SJSA1 (cell line): ENCODE measurements at regions not wholly inside any gene's neighbourhood (a gene's known extent, or its start where the extent isn't known, plus 50 kb on each side); places are given as distances from the start of the nearest gene placed in this dataset.

Source experiments
- DNase-seq, 2 experiments: peaks; one replicate each; pipeline ENCODE4 v3.0.0-alpha.2; 2015 to 2020; ENCODE audit warnings: low spot score in 2 of 2, low read depth in 1 of 2
- H3K27ac ChIP-seq: fragments of 250-450 bp; sonication (Bioruptor Pico); 2 replicates; pipeline ENCODE4 v1.5.1; 2020; ENCODE audit warnings: mild to moderate bottlenecking, moderate library complexity
- H3K27me3 ChIP-seq: fragments of 250-450 bp; sonication (Bioruptor Pico); replicated peaks from 2 replicates; pipeline ENCODE4 v1.5.1; 2020; ENCODE audit warnings: mild to moderate bottlenecking, moderate library complexity
- H3K36me3 ChIP-seq: fragments of 250-450 bp; sonication (Bioruptor Pico); 2 replicates; pipeline ENCODE4 v1.5.1; 2020; ENCODE audit warnings: mild to moderate bottlenecking
- H3K4me1 ChIP-seq: fragments of 250-450 bp; sonication (Bioruptor Pico); replicated peaks from 2 replicates; pipeline ENCODE4 v1.6.1; 2021; ENCODE audit warnings: mild to moderate bottlenecking
- H3K4me3 ChIP-seq: fragments of 250-450 bp; sonication (Bioruptor Pico); 2 replicates; pipeline ENCODE4 v1.5.1; 2020; ENCODE audit warnings: mild to moderate bottlenecking
- H3K9me3 ChIP-seq: fragments of 250-450 bp; sonication (Bioruptor Pico); replicated peaks from 2 replicates; pipeline ENCODE4 v1.5.1; 2020; ENCODE audit warnings: mild to moderate bottlenecking

GRCh38 chr3:157559401-157559800 is 56.2 kb upstream of the VEPH1 start:
- no peaks in the 10 kb centered on the region for H3K36me3 ChIP-seq
- no peak for DNase-seq
- no peaks in the 10 kb centered on the region for H3K9me3 ChIP-seq
- no peak overlapping the region for H3K4me3 ChIP-seq
- peaks cover 3% of the 10 kb centered on the region; the same call in 1 of the 2 replicates for H3K27me3 ChIP-seq
- no peaks in the 10 kb centered on the region for H3K4me1 ChIP-seq
- no peak overlapping the region for H3K27ac ChIP-seq
